T-helper 2 cell treated with Interferon-gamma antibody and Interleukin-4, amounts not matched to agents 100 ng/mL and 5 ng/mL, for 36 hours (primary cell): ENCODE measurements at regions not wholly inside any gene's neighbourhood (a gene's known extent, or its start where the extent isn't known, plus 50 kb on each side); places are given as distances from the start of the nearest gene placed in this dataset.
"Not testable (repeated sequence)": the region's sequence is repeated elsewhere in the genome, so short reads cannot be mapped to it uniquely, and the experiment has no call there.

ENCODE experiments used
- intact Hi-C: fragments of 100-400 bp; cut with micrococcal nuclease; formaldehyde crosslinking; loops from one replicate; pipeline ENCODE4 v1.15.1; 2023

GRCh38 chr20:29319725-29320124, 1937.7 kb upstream of the DEFB115 start:
- intact Hi-C loops: loop anchor here (10.0 kb wide), 1 partner anchor 1055 kb away; no protein-coding TSS in a partner anchor

- intact Hi-C loops: loop anchor here (10.0 kb wide), 1 partner anchor 1054 kb away; no protein-coding TSS in a partner anchor
These were observed 1937.1 kb upstream of the DEFB115 start for GRCh38 chr20:29320216-29320949.

- intact Hi-C loops: loop anchor here (10.0 kb wide), 1 partner anchor 1051 kb away; no protein-coding TSS in a partner anchor
These were observed 1933.6 kb upstream of the DEFB115 start for GRCh38 chr20:29323631-29324515.

- intact Hi-C loops: loop anchor here (5.0 to 10.0 kb wide), 2 partner anchors 1023 to 1050 kb away; no protein-coding TSS in a partner anchor
These were observed 1932.8 kb upstream of the DEFB115 start for GRCh38 chr20:29324516-29325303.

GRCh38 chr20:29325304-29325640, 1932.2 kb upstream of the DEFB115 start:
- intact Hi-C loops: loop anchor here (5.0 to 10.0 kb wide), 2 partner anchors 1022 to 1050 kb away; no protein-coding TSS in a partner anchor

GRCh38 chr20:29325781-29326180, 1931.7 kb upstream of the DEFB115 start:
- intact Hi-C loops: loop anchor here (5.0 to 10.0 kb wide), 2 partner anchors 1022 to 1049 kb away; no protein-coding TSS in a partner anchor

GRCh38 chr20:29326376-29327070, 1930.9 kb upstream of the DEFB115 start:
- intact Hi-C loops: loop anchor here (5.0 to 10.0 kb wide), 2 partner anchors 1021 to 1048 kb away; no protein-coding TSS in a partner anchor

GRCh38 chr20:29327600-29328420, 1929.7 kb upstream of the DEFB115 start:
- intact Hi-C loops: loop anchor here (5.0 to 10.0 kb wide), 2 partner anchors 1019 to 1047 kb away; no protein-coding TSS in a partner anchor

GRCh38 chr20:29330429-29331115, 1926.9 kb upstream of the DEFB115 start:
- intact Hi-C loops: not testable (repeated sequence)

- intact Hi-C loops: no loop called here
These were observed 1907.6 kb upstream of the DEFB115 start for GRCh38 chr20:29349836-29350235.

- intact Hi-C loops: not testable (repeated sequence)
These were observed 1881.5 kb upstream of the DEFB115 start for GRCh38 chr20:29375937-29376336.

GRCh38 chr20:29392853-29393252, 1864.6 kb upstream of the DEFB115 start:
- intact Hi-C loops: not testable (repeated sequence)

- intact Hi-C loops: no loop called here
These were observed 1849.3 kb upstream of the DEFB115 start for GRCh38 chr20:29408034-29408695.

GRCh38 chr20:29408707-29409106, 1848.8 kb upstream of the DEFB115 start:
- intact Hi-C loops: not testable (repeated sequence)

- intact Hi-C loops: not testable (repeated sequence)
These were observed 1848.2 kb upstream of the DEFB115 start for GRCh38 chr20:29409160-29409689.

GRCh38 chr20:29409833-29410805, 1847.3 kb upstream of the DEFB115 start:
- intact Hi-C loops: no loop called here
